ENCODE measurements at regions not wholly inside any gene's neighbourhood (a gene's known extent, or its start where the extent isn't known, plus 50 kb on each side); places are given as distances from the start of the nearest gene placed in this dataset.
"Not testable (repeated sequence)": the region's sequence is repeated elsewhere in the genome, so short reads cannot be mapped to it uniquely, and the experiment has no call there.

GRCh38 chr6:134427721-134428120, 109.8 kb upstream of the SGK1 start:
- DNase-seq (ENCODE audit: low read depth in 2 of 2), result no peak

- no peak for DNase-seq (ENCODE audit: low read depth in 2 of 2)
These were observed 108.7 kb upstream of the SGK1 start for GRCh38 chr6:134426623-134427022.

GRCh38 chr6:134425917-134426316, 108.0 kb upstream of the SGK1 start:
- not testable (repeated sequence) for DNase-seq (ENCODE audit: low read depth in 2 of 2)

- no peak for DNase-seq (ENCODE audit: low read depth in 2 of 2)
These were observed 107.6 kb upstream of the SGK1 start for GRCh38 chr6:134425513-134425912.

GRCh38 chr6:134424798-134425170, 106.9 kb upstream of the SGK1 start:
- no peak for DNase-seq (ENCODE audit: low read depth in 2 of 2)

- no peak for DNase-seq (ENCODE audit: low read depth in 2 of 2)
These were observed 106.4 kb upstream of the SGK1 start for GRCh38 chr6:134424165-134424797.

- no peak for DNase-seq (ENCODE audit: low read depth in 2 of 2)
These were observed 104.7 kb upstream of the SGK1 start for GRCh38 chr6:134422426-134423231.

GRCh38 chr6:134421501-134421900, 103.6 kb upstream of the SGK1 start:
- DNase-seq (ENCODE audit: low read depth in 2 of 2), result no peak

GRCh38 chr6:134420614-134421181, 102.8 kb upstream of the SGK1 start:
- DNase-seq (ENCODE audit: low read depth in 2 of 2), result no peak

- no peak for DNase-seq (ENCODE audit: low read depth in 2 of 2)
These were observed 101.8 kb upstream of the SGK1 start for GRCh38 chr6:134419716-134420115.

GRCh38 chr6:134416418-134417154, 98.7 kb upstream of the SGK1 start:
- no peak for DNase-seq (ENCODE audit: low read depth in 2 of 2)

- no peak for DNase-seq (ENCODE audit: low read depth in 2 of 2)
These were observed 97.7 kb upstream of the SGK1 start for GRCh38 chr6:134415656-134416055.

GRCh38 chr6:134415194-134415593, 97.3 kb upstream of the SGK1 start:
- DNase-seq (ENCODE audit: low read depth in 2 of 2), result no peak

- no peak for DNase-seq (ENCODE audit: low read depth in 2 of 2)
These were observed 96.9 kb upstream of the SGK1 start for GRCh38 chr6:134414793-134415192.

- no peak for DNase-seq (ENCODE audit: low read depth in 2 of 2)
These were observed 95.3 kb upstream of the SGK1 start for GRCh38 chr6:134413241-134413643.

- DNase-seq (ENCODE audit: low read depth in 2 of 2), result no peak
These were observed 92.6 kb upstream of the SGK1 start for GRCh38 chr6:134410541-134410940.

- DNase-seq (ENCODE audit: low read depth in 2 of 2), result no peak
These were observed 89.9 kb upstream of the SGK1 start for GRCh38 chr6:134407791-134408190.

GRCh38 chr6:134406311-134406710, 88.4 kb upstream of the SGK1 start:
- no peak for DNase-seq (ENCODE audit: low read depth in 2 of 2)

- DNase-seq (ENCODE audit: low read depth in 2 of 2), result no peak
These were observed 87.6 kb upstream of the SGK1 start for GRCh38 chr6:134405386-134406087.

GRCh38 chr6:134403312-134403711, 85.4 kb upstream of the SGK1 start:
- DNase-seq (ENCODE audit: low read depth in 2 of 2), result not testable (repeated sequence)

- peak in 1 of 2 donors; percentile 21 for DNase-seq (ENCODE audit: low read depth in 2 of 2)
These were observed 84.6 kb upstream of the SGK1 start for GRCh38 chr6:134402372-134402984.

All from stimulated activated CD4-positive, alpha-beta T cell treated with anti-CD3 and anti-CD28 coated beads, Interleukin-1b, Interleukin-23, amount 100 ng/mL, for 4 hours (primary cell).